NCI-H1092 treated with DMSO at 0.1 percent for 48 hours (cell line): ENCODE measurements at regions not wholly inside any gene's neighbourhood (a gene's known extent, or its start where the extent isn't known, plus 50 kb on each side); places are given as distances from the start of the nearest gene placed in this dataset.

Experiments used
- DNase-seq: peaks from one replicate; lab custom pipeline; 2025; lab: John Stamatoyannopoulos, UW

DNA sequence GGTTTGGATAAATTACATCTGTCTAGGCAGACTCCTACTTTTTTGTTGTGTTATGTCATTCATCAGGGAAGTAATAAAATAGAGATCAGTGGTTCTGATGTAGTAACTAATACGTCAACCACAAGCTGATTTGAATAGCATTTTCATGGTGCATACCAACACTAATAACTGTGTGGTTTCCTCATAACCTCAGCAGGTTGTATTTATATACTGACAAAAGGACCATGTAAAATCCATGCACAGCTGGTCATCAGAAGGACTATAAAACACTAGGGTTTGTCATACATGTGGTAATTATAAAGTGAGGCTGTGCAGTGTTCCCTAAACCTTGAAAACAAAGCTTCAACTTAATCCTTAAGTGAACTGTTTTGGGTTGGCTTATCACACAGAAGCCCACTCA, 216.8 kb upstream of the RBMS3 start:
- no peak for DNase-seq

DNA sequence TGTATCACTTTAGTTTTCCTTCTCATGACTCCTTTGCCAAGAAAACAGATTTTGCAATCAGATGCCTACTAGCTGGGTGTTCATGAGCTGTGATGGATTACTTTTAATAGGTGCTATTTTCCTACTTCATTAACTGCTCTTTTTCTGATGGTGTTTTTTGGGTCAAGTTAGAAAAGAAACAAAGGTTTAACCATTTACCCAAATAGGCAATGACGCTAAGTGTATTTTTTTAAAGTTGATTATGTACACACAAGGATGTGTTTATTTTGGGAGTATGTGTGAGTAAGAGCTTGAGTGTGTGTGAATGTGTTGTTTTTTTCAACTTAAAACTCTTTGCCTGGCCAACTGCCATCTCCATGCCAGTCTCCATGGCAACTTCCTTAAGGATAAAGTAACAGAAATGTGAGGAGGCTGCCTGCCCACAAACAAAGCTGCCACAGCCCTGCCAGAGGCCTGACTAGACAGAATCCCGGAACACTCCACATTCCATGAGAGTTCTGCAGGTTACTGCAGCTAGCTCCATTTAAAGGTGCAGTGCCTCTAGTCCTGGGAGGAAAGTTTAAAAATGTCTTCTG, 215.6 kb upstream of the RBMS3 start:
- peak; percentile 51 for DNase-seq

DNA sequence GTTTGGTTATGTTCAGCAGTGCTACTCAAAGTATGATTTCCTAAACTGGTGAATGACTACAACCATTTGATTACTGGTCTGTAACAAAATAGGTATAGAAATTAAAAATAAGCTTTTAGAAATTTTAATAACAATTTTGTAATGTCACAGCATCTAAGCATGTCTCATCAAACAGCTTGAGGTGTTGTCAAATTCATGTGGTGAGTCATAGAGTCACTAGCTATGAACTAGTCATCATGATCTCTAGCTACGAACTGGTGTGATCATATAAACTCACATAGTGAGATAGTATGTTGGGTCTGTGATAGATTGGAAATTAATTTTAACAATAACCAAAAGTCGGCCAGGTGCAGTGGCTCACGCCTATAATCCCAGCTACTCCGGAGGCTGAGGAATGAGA, 213.9 kb upstream of the RBMS3 start:
- no peak for DNase-seq

DNA sequence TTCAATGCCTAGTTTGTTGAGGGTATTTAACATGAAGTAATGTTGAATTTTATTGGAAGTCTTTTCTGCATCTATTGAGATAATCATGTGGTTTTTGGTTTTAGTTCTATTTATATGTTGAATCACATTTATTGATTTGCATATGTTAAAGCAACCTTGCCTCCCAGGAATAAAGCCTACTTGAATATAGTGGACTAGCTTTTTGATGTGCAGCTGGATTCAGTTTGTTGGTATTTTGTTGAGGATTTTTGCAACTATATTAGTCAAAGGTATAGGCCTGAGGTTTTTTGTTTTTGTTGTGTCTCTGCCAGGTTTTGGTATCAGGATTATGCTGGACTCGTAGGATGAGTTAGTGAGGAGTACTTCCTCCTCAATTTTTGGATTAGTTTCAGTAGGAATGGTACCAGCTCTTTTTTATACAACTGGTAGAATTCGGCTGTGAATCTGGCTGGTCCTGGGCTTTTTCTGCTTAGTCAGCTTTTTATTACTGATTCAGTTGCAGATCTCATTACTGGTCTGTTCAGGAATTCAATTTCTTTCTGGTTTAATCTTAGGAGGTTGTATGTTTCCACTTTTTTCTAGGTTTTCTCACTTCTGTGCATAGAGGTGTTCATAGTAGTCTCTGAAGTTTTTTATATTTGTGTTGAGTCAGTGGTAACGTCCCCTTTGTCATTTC, 209.8 kb upstream of the RBMS3 start:
- no peak for DNase-seq

GRCh38 chr3:29072611-29073010, 208.3 kb upstream of the RBMS3 start:
- no peak for DNase-seq

GRCh38 chr3:29077356-29077755, 203.5 kb upstream of the RBMS3 start:
- no peak for DNase-seq

DNA sequence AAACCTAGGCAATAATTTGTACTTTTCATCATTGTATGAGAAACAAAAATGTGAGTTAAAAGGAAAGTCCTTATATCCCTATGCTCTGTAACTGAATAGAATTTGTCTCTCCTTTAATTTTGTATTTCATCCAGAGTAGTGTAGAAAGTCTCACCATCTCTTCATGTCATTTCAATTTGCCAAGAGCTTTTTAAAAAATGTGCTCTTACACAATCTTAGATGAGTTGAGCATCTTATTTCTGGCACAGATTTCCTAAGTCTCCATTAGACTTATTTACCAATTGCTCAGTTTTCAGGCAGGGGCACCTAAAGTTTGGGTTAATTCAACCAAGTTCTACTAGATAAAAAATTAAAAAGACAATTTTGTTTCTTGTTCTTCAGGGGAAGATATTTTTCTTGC, 201.5 kb upstream of the RBMS3 start:
- DNase-seq, result no peak

- DNase-seq, result no peak
Measured at GRCh38 chr3:29080967-29081366, 199.9 kb upstream of the RBMS3 start.

DNA sequence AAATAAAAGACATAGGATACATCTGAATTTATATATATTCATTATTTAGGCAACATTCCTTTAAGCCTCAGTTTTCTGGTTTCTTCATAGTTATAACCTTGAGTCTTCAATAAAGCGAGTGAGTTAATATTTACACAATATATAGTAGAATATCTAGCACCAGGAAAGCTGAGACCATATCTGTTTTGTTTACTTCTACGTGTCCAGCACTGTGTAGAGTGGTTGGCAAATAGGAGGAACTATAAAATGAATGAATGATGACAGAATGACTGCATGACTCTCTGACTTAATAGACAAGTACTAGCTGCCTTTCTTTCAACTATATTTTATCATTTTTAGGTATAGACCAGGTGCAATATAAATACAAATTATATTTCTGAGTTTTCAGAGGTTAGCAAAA, 197.8 kb upstream of the RBMS3 start:
- DNase-seq, result no peak

GRCh38 chr3:29083676-29084075, 197.2 kb upstream of the RBMS3 start:
- DNase-seq, result no peak

GRCh38 chr3:29088579-29088978, 192.3 kb upstream of the RBMS3 start:
- no peak for DNase-seq

GRCh38 chr3:29090912-29091597, 189.8 kb upstream of the RBMS3 start:
- no peak for DNase-seq

DNA sequence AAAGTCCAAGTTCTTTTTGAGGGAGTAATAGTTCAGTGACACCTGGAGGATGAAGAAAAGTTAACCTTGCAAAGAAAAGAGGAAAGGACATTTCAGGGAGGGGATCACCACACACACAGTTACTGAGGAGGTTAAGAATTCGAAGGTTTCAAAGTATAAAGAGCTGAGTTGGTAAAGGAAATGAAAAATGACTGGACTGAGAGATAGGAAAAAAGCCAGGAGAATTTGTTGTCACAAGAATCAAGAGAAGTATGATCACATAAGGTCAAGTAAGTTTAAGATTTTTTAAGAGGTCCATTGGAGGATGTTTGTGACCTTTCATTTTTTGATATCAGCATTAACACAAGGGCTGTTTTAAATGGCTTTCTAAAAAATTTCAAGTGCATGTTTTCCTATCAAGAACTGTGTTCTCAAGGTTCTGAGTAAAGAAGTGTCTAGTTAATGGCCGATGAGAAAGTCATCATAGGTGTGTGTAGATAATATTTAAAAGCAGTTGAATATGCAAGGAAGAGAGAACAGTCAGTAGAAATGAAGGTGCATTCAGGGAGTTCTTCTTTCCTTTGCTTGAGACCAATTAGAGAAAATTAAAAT, 189.2 kb upstream of the RBMS3 start:
- DNase-seq, result no peak

DNA sequence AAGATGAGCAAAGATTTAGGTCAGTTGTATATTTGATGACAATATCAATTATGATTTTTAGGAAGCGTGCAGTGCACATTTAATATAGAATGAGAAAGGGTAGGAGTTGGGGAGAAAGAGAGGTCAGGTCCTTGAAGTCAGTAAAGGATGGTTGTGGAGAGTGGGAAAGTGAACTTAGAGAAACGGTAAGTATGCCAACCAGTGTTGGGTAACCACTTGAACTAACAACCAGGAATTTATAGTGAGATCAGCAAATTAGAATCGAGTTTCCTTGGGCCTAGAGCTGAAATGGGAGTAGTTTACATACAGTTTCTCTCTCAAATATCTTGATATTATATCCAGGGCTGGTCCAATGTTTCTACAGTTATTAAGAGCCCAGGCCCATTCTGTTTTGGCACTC, 188.5 kb upstream of the RBMS3 start:
- no peak for DNase-seq

GRCh38 chr3:29099296-29099695, 181.6 kb upstream of the RBMS3 start:
- peak; percentile 1 for DNase-seq

GRCh38 chr3:29099775-29100174, 181.1 kb upstream of the RBMS3 start:
- no peak for DNase-seq

GRCh38 chr3:29100292-29100691, 180.6 kb upstream of the RBMS3 start:
- DNase-seq, result no peak

GRCh38 chr3:29128001-29128400, 152.9 kb upstream of the RBMS3 start:
- no peak for DNase-seq

- no peak for DNase-seq
Measured at GRCh38 chr3:29137601-29138000, 143.3 kb upstream of the RBMS3 start.

- DNase-seq, result no peak
Measured at GRCh38 chr3:29138171-29138570, 142.7 kb upstream of the RBMS3 start.

- no peak for DNase-seq
Measured at GRCh38 chr3:29140666-29141065, 140.2 kb upstream of the RBMS3 start.

DNA sequence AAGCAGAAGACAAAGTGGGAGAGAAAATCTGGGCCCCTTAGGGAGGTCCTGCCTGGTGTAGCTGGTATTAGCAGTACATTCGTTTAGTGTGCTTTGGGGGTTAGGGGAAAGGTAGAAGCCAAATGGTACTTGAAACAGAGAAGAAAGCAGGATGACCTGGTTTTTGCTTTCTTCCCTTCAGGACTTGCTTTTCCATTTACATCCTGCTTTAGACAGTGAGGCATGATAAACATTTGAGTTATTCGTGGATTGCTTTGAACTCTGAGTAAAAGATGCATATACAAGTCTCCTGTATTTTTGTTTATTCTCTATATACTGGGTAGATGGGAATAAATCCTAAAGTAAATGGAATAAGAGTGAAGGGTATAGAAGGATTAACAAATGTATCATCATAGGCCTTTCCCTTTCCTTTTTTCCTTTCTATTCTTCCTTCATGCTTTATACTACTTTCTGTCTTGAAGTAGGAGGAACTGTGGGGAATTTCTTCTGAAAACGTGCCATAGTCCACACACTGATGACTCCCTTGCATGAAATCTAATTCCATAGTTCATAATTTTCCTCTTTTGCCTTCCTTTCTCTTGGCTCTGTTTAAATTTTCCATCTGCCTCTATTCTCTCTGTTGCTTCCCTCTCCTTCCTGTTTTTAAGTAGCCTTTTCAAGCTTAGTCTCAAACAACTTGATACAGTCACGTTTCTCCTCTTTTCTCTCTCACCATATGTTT, 139.5 kb upstream of the RBMS3 start:
- no peak for DNase-seq

- DNase-seq, result no peak
Measured at GRCh38 chr3:29141918-29142275, 139.0 kb upstream of the RBMS3 start.
